Uterus (tissue), 3 donors: ENCODE measurements at regions not wholly inside any gene's neighbourhood (a gene's known extent, or its start where the extent isn't known, plus 50 kb on each side); places are given as distances from the start of the nearest gene placed in this dataset.

ENCODE experiments used
- DNase-seq, 2 donors: peaks; one replicate each; pipeline ENCODE4 v3.0.0-alpha.2; 2019 to 2020
- H3K27ac ChIP-seq, 2 donors: fragments of 200-600 bp; sonication (generic); 1 replicate in 1 of 2; 2 replicates in 1 of 2; pipeline ENCODE4 v1.5.1; 2016 to 2018
- H3K27me3 ChIP-seq, 2 donors: fragments of 200-600 bp; sonication (generic); one replicate each; pipeline ENCODE4 v1.5.1; 2018 to 2019; ENCODE audit warnings: control low read depth in 1 of 2
- H3K36me3 ChIP-seq, 2 donors: fragments of 200-600 bp; sonication (generic); one replicate each; pipeline ENCODE4 v1.5.1; 2019; ENCODE audit warnings: control low read depth in 1 of 2
- H3K4me1 ChIP-seq, 2 donors: fragments of 200-600 bp; sonication (generic); one replicate each; pipeline ENCODE4 v1.5.1; 2018 to 2019; ENCODE audit warnings: control low read depth in 1 of 2
- H3K4me3 ChIP-seq, 2 donors: fragments of 200-600 bp; sonication (generic); 1 replicate in 1 of 2; 2 replicates in 1 of 2; pipeline ENCODE4 v1.5.1; 2018 to 2019; ENCODE audit warnings: mild to moderate bottlenecking in 1 of 2
- H3K9me3 ChIP-seq, 2 donors: fragments of 200-600 bp; sonication (generic); one replicate each; pipeline ENCODE4 v1.5.1; 2019; ENCODE audit warnings: control low read depth in 1 of 2
- CTCF ChIP-seq, 4 experiments: fragments of 200-600 bp in 2 of 4; fragments of 450-650 bp in 2 of 4; sonication (generic) in 2 of 4; IDR thresholded peaks; one replicate each; pipeline ENCODE4 v1.5.1; 2016 to 2019; ENCODE audit warnings: antibody characterized with exemption in 4 of 4, mild to moderate bottlenecking in 2 of 4, moderate library complexity in 1 of 4
- POLR2A ChIP-seq, 2 donors: fragments of 450-650 bp; IDR thresholded peaks; one replicate each; pipeline ENCODE4 v1.6.1; 2016; ENCODE audit warnings: antibody characterized with exemption in 2 of 2, mild to moderate bottlenecking in 1 of 2, moderate library complexity in 1 of 2
- intact Hi-C: fragments of 100-400 bp; cut with DNase I; formaldehyde crosslinking; loops from one replicate; pipeline ENCODE4 v1.15.1; 2023; ENCODE audit warnings: low total_unique reads
- donor health status: DM: yes; HTN: yes; CAD: no.

GRCh38 chr15:58311556-58311955 lies 120.2 kb upstream of the LIPC start:
- TF ChIP-seq CTCF (IDR thresholded peaks at IDR 0.05) (no peak), POLR2A (IDR thresholded peaks at IDR 0.05) (no peak)
- intact Hi-C loops = no loop called here
- DNase-seq = no peak

DNA sequence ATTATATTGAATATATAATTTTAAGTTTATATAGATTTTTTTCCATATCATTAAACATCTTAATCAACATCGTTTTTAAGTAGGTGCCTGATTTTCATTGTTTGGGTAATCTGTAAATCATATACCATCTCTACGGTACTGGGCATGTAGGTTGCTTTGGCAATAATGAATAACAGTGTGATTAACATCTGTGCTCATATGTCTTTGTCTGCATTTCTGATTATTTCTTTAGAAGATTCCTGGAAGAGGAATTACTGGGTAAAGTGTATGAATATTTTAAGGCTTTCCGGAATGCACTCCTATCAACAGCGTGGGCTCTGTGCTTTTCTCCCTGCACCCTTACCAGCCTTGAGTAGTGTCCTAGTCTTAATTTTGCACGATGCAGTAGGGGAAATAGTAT lies 119.8 kb upstream of the LIPC start:
- DNase-seq = no peak
- intact Hi-C loops = no loop called here
- Histone ChIP-seq H3K27ac (no peak overlapping the region), H3K9me3 (no peaks in the 10 kb centered on the region), H3K4me3 (no peak overlapping the region), H3K27me3 (no peaks in the 10 kb centered on the region), H3K36me3 (no peaks in the 10 kb centered on the region), H3K4me1 (no peaks in the 10 kb centered on the region)
- no peak for TF ChIP-seq POLR2A (IDR thresholded peaks at IDR 0.05)
- no peak for TF ChIP-seq CTCF (IDR thresholded peaks at IDR 0.05)

More at GRCh38 chr15:58311556-58311955, 120.2 kb upstream of the LIPC start:
- no peak overlapping the region for H3K4me3 ChIP-seq
- no peaks in the 10 kb centered on the region for H3K27me3 ChIP-seq
- H3K4me1 ChIP-seq = no peaks in the 10 kb centered on the region
- H3K36me3 ChIP-seq = no peaks in the 10 kb centered on the region
- no peaks in the 10 kb centered on the region for H3K9me3 ChIP-seq
- no peak overlapping the region for H3K27ac ChIP-seq

DNA sequence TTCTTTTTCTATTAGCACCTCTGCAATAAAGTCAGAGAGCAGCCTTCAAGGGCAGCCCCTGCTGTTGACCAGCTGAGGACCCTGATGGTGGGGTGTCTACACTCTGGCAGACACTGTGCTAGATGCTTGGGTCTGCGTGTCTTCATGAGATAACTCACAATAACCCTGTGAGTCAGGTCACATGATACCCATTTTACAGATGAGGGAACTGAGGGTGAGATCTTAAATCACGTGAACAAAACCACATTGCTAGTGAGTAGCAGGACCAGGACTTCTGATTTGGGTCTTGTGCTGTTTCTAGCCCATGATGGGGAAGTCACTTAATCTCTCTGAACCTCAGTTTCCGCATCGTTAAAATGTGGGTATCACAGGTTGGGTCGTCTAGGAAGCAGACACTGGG lies 118.5 kb upstream of the LIPC start:
- Histone ChIP-seq H3K27me3 (no peaks in the 10 kb centered on the region), H3K4me1 (no peaks in the 10 kb centered on the region), H3K36me3 (no peaks in the 10 kb centered on the region), H3K27ac (no peak overlapping the region), H3K4me3 (no peak overlapping the region), H3K9me3 (no peaks in the 10 kb centered on the region)
- no peak for DNase-seq
- TF ChIP-seq POLR2A (IDR thresholded peaks at IDR 0.05) = no peak
- no peak for TF ChIP-seq CTCF (IDR thresholded peaks at IDR 0.05)
- intact Hi-C loops = no loop called here

DNA sequence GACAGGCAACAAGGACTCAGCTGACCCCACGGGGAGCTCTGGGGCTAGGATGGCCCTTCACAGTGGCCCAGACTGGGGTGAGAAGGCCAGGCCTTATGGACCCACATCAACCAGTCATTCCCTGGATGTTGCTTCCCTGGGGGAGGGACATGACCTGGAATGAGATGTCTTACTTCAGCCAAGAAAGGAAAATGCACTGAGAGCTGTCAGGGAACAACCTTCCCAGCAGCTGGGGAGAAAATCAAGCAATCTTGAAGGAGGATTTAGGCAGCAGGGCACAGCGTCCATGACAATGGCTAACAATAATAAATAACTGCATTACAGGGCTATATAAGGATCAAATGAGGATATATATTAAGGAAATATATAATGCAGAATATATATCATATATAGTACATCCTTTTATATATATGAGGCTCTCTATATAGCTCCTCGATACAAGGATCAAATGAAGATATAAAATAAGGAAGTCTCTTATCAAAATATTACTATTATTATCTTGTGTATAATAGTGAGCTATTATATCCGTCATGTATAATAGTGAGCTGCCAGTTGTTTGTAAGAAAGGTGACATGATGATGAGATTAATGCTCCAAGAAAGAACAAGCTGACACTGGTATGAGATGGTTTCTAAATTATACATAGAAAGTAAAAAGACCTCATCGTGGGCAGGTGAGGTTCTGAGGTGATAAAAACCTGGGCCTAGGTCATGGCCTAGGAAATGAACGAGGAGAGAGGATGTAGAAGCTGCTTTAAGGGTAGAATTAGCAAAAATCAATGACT lies 117.8 kb upstream of the LIPC start:
- Histone ChIP-seq H3K4me3 (no peak overlapping the region), H3K4me1 (no peaks in the 10 kb centered on the region), H3K27me3 (no peaks in the 10 kb centered on the region), H3K27ac (no peak overlapping the region), H3K9me3 (no peaks in the 10 kb centered on the region), H3K36me3 (no peaks in the 10 kb centered on the region)
- intact Hi-C loops = no loop called here
- no peak for DNase-seq
- TF ChIP-seq POLR2A (IDR thresholded peaks at IDR 0.05) = no peak
- TF ChIP-seq CTCF (IDR thresholded peaks at IDR 0.05) = no peak

DNA sequence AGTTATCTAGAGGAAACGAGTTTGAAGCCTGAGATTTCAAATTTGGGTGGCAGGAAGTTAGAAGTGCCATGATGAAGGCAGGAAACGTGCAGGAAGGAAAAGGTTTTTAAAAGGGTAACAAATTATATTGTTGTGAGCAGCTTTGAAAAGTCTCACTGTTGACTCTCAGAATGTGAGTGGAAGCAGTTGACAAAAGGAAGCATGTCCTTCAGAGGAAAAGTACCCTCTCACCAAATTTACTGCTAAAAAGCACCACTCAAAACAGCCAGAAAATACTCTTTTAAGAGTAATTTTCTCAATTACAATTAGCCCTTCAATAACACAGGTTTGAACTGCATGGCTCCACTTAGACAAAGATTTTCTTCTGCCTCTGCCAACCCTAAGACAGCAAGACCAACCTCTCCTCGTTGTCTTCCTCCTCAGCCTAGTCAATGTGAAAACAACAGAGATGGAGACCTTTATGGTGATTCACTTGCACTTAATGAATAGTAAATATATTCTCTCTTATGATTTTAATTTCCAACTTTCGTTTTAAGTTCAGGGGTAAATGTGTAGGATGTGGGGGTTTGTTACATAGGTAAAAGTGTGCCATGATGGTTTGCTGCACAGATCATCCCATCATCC lies 117.1 kb upstream of the LIPC start:
- DNase-seq = no peak
- Histone ChIP-seq H3K4me3 (no peak overlapping the region), H3K27ac (no peak overlapping the region), H3K9me3 (no peaks in the 10 kb centered on the region), H3K36me3 (no peaks in the 10 kb centered on the region), H3K27me3 (no peaks in the 10 kb centered on the region), H3K4me1 (no peaks in the 10 kb centered on the region)
- intact Hi-C loops = no loop called here
- TF ChIP-seq POLR2A (IDR thresholded peaks at IDR 0.05) (no peak), CTCF (IDR thresholded peaks at IDR 0.05) (no peak)
